ENCODE measurements at regions not wholly inside any gene's neighbourhood (a gene's known extent, or its start where the extent isn't known, plus 50 kb on each side); places are given as distances from the start of the nearest gene placed in this dataset.

DNA sequence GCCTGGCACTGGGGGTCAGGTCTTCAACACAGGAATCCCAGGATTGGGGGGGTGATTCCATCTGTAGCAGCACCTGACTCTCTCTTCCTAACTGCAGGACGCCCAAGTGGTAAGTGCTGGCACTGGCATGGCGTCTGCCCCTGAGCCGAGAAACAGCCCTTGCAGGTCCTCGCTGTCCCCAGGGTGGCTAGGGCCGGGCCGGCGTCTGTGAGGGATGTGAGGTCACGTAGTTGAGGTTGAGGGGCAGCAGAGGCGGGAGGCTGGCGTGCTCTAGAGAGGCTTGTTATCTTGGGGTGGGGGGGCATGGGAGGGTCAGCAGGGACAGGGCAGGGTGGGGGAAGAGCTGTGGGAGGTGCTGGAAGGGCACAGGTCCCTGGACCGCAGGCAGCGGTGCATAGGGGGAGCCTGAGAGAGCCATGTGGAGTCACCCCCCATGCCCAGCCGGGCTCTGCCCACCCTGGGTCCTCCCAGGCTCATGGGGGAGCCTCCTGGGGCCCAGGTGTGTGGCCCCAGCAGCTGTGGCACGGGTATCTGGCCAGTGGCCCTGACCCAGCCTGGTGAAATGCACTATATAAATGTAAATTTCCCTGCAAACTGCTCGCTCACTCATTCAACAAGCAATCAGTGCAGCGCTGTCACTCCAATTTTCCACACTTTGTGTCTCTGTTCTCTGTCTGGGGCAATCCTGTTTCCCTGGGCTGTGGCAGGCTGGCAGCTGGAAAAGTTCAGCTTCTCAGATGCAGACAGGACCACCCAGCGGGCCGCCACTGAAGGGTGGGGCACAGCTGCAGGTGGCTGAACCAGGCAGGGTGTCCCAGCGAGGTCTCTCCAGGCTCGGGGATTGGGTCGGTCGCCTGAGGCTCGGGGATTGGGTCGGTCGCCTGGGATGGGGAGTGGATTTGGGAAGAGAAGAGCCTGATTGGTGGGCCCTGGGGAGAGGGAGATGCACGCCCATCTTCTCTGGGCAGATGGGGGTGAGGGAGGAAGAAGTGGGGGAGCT lies 102.2 kb upstream of the NKX1-1 start:
- no peak for DNase-seq

DNA sequence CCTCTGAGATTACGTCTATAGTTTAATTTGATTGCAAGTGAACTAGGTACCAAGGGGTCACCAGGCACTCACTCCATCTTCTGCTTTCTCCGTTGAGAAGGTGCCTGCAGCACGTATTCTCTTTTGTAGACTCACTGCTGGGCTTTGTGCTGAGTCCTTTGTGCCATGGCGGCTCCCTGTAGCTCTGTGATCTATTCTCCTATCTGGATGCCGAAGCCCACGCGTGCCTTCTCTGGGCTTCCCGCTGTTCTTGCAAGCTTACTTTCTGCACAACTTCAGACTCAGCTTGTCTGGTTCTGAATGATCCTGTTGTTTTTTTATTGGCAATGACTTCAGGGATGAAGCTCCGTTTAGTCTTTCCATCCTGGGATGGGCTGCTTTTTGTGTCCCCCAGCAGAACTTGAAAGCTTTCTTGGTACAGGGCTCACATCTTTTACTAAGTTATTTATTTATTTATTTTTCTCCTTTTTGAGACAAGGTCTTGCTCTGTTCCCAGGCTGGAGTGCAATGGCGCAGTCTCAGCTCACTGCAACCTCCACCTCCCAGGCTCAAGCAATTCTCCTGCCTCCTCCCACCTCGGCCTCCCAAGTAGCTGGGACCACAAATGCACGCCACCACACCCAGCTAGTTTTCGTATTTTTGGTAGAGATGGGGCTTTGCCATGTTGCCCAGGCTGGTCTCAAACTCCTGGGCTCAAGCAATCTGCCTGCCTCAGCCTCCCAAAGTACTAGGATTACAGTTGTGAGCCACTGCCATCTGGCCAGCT lies 100.9 kb upstream of the NKX1-1 start:
- DNase-seq: no peak

DNA sequence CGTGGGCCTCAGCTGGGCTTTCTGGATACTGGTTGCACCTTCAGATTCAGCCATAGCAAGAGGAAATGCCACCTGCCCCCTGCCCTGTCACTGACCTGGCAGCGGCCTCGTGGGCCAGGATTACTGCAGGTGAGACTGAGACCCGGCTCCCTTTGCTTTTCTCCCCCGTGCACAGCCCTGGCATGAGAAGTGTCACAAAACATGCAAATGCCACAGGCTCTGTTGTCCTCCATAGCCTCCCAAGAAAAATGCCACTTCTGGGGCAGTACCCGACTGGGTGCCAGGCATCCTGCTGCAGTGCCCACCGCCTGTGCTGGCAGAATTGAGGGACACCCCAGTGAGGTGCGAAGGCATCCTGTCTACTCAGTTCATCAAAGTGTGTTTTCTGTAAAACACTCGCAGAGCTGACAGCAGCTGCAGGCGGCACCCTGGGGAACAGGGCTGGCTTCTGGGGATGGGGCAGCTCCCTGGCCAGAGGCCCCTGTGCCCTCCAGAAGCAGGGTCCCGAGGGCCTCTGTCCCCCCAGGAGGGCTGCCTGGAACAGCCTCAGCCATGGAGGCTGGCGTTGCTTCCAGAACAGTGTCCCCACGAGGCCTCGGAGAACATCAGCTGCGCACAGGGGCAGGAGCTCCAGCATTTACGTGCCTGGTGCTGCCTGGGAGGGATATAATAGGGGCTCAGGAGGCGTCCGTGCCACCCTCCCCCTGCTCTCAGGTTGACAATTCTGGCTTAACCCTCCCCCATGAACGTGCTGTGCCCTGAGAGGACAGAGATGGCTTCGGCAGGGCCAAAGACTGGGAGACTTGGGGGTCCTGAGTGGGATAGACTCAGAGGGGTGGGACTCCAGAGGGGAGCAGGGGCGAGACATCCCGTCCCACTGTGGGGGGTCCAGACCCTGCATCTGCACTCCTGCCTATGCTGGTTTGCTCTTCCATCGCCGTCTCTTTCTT lies 99.5 kb upstream of the NKX1-1 start:
- no peak for DNase-seq

DNA sequence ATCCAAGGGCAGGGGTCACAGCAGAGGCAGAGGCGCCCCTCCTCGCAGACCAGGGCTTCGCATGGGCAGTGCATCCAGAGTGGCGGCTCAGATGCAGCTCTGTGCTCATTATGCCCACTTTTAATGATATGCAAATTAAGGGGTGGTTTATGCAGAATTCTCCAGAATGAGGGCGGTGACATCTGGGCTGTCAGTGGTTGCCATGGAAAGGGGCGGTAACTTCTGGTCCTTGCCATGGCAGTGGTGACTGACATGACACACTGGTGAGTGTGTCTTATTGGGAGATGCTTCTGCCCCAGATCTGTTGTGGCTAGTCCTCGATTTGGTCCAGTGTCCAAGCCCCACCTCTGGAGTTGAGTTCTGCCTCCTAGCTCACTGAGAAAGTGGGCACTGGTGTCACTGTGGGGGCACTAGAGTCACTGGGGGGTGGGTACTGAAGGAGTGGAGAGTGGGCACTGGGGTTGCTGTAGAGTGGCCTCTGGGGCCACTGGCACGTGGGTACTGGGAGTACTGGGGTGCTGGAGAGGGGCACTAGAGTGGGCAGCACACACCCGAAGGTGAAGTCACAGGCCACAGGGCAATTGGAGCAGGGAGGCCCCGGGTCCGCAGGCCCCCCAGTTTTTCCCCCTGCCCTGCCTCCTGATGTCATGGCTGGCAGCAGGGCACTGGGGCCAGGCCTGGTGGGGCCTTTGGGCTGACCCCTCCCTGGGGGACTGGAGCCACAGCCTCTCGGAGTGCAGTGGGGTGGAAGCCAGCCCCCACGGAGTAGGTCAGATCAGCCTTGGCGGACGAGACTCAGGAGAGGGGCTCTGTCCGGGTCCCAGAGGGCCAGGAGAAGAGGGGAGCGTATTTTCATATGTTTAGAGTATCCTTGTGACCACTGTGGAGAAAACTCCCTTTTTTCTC lies 98.6 kb upstream of the NKX1-1 start:
- DNase-seq: no peak

DNA sequence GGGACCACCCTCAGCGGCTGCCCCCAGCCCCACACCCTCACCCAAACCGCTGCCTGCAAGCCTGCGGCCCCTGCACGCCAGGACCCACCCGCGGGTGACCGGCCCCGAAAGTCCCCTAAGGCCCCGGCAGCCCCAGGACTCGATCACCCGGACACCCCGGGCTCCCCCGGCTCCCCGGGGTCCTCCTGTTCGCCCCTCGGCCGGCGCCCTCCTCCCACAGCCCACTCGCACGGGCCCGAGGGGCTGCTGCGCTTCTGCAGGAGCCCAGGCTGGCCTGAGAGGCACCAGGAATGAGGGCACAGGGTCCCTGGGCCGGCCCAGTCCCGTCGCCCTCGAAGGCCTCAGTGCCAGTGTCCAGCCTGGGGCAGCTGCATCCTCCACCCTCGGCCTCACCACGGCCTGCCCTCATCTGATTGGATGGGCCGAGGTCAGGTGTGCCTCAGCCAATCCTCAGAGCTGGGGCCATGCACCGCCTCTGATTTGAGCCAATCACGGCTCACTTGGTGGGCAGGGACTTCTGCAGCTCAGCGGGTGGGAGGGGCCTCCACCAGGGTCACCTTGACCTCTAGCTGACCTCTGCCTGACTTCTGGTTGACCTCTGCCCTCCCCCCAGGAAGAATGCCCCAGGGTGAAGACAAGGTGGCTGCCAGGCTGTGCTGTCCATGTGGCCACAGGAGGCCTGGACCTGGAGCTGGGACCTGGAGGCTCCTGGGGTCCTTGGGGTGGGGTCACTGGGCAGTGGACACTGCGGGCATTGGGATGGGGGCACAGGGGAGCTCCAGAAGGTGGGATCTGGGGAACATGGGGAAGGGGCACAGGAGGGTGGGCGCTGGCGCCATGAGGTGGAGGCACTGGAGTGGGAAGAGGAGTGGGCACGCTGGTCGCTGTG lies 97.6 kb upstream of the NKX1-1 start:
- no peak for DNase-seq

DNA sequence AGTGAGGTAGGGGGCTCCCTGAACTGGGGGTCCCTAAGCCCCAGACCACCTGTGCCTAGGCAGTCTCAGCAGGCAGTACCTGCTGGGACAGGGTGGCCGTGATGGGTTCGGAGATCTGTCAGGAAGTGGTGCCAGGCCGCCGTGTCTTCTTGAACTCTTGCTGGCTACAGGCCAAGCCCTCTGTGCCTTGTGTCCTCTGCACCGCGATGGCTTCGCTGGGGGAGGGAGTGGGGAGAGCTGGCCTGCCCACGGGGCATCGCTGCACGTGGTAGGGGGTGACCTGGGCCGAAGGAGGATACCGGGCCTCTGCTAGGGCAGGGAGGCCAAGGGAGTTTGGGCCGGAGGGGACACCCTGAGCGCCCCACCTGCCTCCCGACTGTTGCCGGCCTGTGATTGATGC lies 96.7 kb upstream of the NKX1-1 start:
- DNase-seq: no peak

DNA sequence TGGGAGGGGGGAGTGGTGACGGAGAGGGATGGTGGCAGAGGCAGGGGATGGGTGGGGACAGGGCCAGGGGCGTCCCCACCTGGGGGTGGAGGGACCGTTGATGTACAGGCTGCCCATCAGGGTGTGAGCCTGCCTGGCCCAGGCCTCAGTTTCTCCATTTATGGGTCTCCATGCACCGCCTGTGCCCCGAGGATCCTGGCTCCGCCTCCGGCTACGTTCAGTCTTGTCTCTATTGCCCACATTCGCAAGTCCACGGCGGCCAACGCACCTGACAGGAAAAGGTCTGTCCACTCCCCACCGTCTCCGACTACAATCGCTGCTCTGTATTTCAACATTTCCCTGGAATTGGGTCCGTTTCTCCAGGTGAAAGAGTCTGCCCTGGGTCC lies 96.3 kb upstream of the NKX1-1 start:
- no peak for DNase-seq

DNA sequence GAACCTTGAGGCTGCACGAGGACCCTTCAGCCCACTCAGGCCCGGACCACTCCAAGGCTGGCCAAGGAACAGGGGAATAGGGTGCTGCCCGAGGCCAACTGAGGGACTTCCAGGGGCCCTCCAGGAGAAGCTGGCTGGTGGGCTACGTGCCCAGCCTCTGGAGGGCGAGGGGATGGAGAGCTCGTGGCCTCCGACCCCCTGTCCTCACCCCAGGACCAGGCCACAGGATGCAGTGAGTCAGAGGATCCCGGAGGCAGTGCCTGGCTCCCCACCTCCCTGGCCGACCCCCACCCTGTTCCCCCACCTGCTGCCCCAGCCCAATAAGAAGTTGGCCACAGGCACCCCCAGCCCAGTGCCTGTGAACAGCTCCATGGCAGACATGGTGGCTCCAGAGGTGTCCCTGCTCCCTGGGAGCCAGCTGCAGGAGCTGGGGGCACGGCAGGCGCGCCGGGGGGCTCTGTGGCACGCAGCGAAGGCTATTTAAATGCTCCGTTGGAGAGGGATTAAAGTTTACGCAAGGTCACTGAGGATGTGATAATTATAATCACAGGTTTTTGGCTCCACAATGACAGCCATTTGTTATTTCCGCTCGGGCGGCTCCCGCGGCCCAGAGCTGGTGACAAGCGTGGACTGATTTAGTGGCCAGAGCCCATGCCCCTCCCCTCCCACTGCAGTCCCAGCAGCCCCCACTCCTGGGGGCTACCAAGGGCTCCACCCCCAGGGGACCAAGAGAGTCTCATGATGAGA lies 95.7 kb upstream of the NKX1-1 start:
- no peak for DNase-seq

DNA sequence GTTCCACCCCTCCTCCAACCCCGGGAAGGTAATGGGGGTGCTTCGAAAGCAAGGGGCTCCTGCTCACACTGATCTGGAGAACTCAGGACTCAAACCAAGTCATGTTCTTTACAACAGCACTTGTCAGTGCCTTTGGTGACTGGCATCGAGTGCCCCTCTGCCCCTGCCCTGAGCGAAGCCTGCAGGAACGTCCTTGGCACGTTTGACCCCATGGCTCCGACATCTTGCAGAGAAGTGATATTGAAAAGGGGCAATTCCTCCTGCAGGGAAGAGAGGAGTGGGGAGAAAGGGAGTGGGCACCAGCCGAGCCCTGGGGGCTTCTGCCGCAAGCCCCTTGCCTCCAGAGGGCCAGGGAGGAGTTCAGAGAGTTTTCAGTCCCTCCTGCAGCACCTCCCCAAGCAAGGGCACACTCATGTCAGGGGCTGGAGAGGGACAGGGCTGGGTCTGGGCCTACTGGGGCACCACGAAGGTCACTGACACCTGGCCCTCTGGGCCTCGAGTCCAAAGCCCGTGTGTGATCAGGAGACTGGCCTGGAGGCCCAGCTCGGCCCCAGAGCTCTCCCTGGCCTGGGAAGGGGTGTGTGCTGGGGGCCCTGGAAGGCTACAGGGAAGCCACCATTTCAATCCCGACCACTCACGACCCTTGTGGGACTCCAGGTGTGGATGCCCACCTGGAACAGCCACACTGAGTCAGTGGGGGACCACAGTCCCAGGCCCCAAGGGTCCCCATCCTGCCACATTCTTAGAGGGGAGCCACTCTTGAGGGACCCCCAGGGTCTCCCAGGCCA lies 94.9 kb upstream of the NKX1-1 start:
- no peak for DNase-seq

DNA sequence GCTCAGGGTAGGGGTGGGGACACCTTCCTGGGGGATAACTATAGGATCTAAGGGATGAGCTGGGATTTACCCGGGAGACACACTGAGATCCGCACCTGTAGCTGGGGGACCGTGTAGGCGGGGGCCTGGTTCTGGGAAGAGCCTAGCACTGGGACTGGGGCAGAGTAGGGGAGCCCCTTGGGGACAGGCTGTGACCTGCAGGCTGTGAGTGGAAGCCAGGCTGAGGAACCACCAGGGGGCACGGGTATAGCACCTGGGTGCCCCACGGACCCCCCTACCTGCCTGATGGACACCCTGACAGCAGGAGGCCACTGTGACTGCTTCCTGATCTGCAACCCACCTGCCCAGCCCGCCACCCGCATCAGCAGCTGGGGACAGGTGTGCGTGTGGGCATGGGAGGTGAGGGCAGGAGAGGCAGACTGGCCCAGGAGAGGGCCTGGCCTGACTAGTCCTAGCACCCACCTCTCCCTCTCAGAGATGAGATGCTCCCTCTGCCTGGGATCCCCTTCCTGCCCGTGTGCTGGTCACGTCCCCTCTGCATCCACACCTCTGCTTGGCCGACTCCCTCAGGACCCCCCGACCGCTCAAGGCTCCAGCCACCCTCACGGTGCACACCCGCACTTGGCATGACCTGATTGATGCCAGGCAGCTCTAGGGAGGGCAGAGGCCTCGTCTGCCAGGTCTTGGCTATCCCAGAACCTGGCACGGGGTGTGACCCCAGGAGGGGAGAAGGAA lies 94.2 kb upstream of the NKX1-1 start:
- no peak for DNase-seq

DNA sequence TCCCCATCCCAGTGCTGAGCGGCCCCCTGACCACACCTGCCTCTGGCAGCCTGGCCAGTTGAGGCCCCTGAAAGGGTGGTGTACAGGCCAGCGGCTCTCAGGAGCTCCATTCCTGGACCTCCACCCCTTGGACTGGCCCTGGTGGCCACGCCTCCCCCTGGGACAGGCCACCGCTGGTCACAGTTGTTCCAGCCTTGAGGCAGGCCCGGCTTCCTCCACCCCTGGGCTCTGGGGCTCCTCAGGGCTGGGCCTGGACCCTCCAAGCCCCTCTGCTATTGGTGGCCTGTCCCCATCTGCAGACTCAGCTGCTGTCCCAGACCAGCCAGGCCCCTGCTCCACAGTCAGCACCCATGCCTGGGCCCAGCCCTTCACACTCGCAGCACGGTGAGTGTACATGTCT lies 93.2 kb upstream of the NKX1-1 start:
- no peak for DNase-seq

DNA sequence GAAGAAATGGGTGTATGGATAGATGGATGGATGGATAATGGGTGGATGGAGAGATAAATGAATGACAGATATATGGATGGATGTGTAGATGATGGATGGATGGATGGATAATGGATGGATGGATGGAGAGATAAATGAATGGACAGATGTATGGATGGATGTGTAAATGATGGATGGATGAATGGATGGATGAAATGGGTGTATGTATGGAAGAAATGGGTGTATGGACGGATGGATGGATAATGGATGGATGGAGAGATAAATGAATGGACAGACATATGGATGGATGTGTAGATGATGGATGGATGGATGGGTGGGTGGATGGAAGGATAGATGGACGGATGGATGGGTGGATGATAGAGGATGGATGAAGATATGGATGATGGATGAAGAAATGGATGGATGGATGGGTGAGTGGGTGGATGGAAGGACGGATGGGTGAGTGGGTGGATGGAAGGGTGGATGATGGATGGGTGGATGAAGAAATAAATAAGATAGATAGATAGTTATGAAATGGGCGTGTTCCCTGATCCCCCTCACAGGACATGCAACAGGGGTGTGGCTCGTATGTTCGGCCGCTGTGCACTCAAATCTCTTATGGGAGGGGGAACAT lies 91.1 kb upstream of the NKX1-1 start:
- DNase-seq: no peak

DNA sequence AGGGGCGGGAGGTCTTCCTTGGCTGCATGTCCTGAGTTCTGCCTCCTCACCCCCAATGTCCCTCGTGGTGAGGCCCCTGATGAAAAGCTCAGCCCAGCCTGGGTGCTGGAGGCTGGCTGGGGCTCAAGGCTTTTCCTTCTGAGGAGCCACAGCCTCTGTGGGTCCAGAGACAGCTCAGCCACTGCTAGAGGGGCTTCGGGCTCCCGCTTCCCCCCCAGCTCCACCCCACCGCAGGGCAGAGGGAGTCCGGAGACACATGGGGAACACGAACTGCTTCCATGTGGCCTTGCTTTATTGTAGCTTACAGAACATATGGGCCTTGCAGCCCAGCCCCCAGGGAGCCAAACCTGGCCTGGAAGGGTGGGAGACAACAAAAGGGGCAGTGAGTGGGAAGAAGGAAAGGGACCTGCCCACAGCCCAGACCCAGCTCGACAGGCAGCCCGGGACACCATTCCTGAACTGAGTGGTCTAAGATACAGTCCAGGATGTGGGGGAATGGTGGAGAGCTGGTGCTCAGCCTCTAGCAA lies 89.9 kb upstream of the NKX1-1 start:
- DNase-seq: no peak

DNA sequence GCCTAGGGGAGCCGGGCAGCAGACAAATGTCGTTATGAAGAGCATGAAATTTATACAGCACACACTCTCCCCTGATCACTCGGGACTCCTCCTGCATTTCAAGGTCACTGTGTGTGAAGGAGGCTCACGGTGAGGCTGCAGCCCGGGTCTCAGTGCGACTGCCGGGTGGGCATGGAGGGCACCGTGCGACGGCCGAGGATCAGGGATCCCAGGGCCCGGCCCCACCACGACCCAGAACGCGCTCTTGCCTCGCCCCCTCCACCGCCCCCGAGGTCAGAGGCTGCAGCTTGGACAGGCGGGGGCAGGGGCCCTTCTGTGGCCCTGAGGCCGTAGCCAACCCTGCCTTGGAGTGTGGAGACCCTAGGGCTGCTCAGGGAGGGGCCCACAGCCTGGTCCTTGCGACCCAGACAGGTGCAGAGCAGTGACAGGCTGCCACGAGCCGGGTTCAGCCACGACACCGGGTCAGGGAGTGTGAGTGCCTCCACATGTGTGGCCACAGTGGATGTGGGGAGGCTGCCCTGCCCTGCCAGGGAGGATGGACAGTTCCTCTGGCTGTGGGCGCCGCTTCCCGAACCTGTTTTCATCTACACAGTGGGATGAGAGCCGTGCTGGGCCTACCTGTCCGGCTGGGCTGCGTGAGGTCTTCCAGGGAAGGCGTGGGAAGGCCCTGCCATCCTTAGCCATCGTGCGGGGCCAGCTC lies 89.3 kb upstream of the NKX1-1 start:
- DNase-seq: no peak

DNA sequence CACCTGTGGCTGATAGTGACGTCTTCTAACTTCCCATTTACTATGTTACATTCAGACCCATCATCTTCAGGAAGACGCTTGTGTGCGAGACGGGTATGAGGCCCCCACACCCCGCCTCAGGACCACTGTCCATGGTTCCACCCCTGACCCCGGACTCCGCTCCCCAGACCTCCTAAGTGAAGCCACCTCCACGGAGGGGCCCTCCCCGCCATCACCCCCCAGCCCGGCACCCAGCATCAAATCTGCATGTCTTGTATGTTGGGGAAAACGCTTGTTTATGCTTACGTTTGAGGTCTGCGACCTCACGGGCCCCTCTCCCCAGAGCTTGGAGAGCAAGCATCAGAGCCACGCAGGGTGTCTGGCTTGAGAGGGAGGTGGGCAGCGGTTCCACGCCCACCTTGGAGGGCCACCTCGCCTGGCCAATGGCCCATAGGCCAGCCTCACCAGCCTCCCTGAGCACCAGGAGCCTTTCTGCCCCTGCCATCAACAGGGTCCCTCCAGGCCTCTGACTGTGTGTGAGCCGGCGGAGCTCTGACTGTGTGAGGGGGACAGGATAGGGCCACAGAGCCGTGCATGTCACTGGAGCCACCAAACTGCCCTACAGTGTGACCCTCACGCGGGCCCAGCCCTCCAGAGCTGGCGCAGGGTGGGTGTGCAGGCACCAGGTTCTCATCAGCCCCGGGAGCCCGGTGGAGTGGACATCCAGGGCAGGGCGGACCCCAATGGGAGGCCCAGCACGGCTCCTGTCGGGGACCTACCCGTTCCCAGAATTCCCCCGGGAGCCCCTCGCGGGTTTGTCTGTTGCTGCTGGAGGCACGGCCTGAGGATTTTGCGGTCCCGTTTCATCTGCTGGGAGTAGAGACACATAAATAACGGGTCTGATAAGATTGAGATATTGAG lies 88.4 kb upstream of the NKX1-1 start:
- DNase-seq: no peak
